Natural killer cell (primary cell): ENCODE measurements at regions not wholly inside any gene's neighbourhood (a gene's known extent, or its start where the extent isn't known, plus 50 kb on each side); places are given as distances from the start of the nearest gene placed in this dataset.
"Not testable (repeated sequence)": the region's sequence is repeated elsewhere in the genome, so short reads cannot be mapped to it uniquely, and the experiment has no call there.

ENCODE experiments used
- ATAC-seq, 3 donors: fragments of 150-1000 bp in 2 of 3; fragments of 200-7000 bp in 1 of 3; cut with Tn5 transposase; 1 replicate in 1 of 3; 2 replicates in 2 of 3; pipeline ENCODE4 v1.10.0; 2021; ENCODE audit warnings: mild to moderate bottlenecking in 2 of 3, moderate library complexity in 2 of 3
- DNase-seq, 2 donors: peaks; one replicate each; pipeline versions ENCODE4 v3.0.0 to v3.0.0-alpha.2; 2013 to 2021; ENCODE audit warnings: mixed read lengths in 1 of 2
- H3K27ac ChIP-seq: one replicate; pipeline ENCODE4 v1.5.1; 2013; ENCODE audit warnings: mild to moderate bottlenecking, low read length
- H3K27me3 ChIP-seq: one replicate; pipeline ENCODE4 v1.6.1; 2013; ENCODE audit warnings: low read length; ENCODE audit not compliant: control insufficient read depth, insufficient read depth
- H3K36me3 ChIP-seq: one replicate; pipeline ENCODE4 v1.6.1; 2013; ENCODE audit warnings: low read length; ENCODE audit not compliant: control insufficient read depth, insufficient read depth
- H3K4me1 ChIP-seq: one replicate; pipeline ENCODE4 v1.6.1; 2013; ENCODE audit warnings: low read length; ENCODE audit not compliant: control insufficient read depth, insufficient read depth
- H3K4me3 ChIP-seq: one replicate; pipeline ENCODE4 v1.5.1; 2013; ENCODE audit warnings: low read length
- H3K9me3 ChIP-seq: one replicate; pipeline ENCODE4 v1.6.1; 2013; ENCODE audit warnings: low read length; ENCODE audit not compliant: control insufficient read depth, insufficient read depth
- H3K27ac Mint-ChIP-seq, 2 donors: one replicate each; pipeline ENCODE4 v1.8.0; 2022; ENCODE audit warnings: mild to moderate bottlenecking in 2 of 2, mixed read lengths in 2 of 2, moderate library complexity in 1 of 2
- H3K27me3 Mint-ChIP-seq, 2 donors: one replicate each; pipeline ENCODE4 v1.8.0; 2022; ENCODE audit warnings: low read depth in 2 of 2, mixed read lengths in 2 of 2
- H3K36me3 Mint-ChIP-seq: one replicate; pipeline ENCODE4 v1.8.0; 2022; ENCODE audit warnings: mixed read lengths
- H3K4me1 Mint-ChIP-seq, 2 donors: one replicate each; pipeline ENCODE4 v1.8.0; 2022; ENCODE audit warnings: mixed read lengths in 2 of 2
- H3K4me3 Mint-ChIP-seq: one replicate; pipeline ENCODE4 v1.8.0; 2022; ENCODE audit warnings: mild to moderate bottlenecking, moderate library complexity, mixed read lengths
- H3K9me3 Mint-ChIP-seq, 2 donors: one replicate each; pipeline ENCODE4 v1.8.0; 2022; ENCODE audit warnings: mixed read lengths in 2 of 2
- WGBS: methylation state at CpG from one replicate; pipeline ENCODE4 v1.1.7; 2013; ENCODE audit warnings: missing lambda C conversion rate; ENCODE audit not compliant: insufficient coverage; 5-methylcytosine and 5-hydroxymethylcytosine counted together
- intact Hi-C: fragments of 100-400 bp; cut with micrococcal nuclease; formaldehyde crosslinking; loops from one replicate; pipeline ENCODE4 v1.14.2; 2022
- TF ChIP-seq, protein P1 (sequence below): fragments of 200-600 bp; IDR thresholded peaks from one replicate; pipeline ENCODE4 v1.8.0; 2022; ENCODE audit warnings: antibody characterized with exemption

DNA sequence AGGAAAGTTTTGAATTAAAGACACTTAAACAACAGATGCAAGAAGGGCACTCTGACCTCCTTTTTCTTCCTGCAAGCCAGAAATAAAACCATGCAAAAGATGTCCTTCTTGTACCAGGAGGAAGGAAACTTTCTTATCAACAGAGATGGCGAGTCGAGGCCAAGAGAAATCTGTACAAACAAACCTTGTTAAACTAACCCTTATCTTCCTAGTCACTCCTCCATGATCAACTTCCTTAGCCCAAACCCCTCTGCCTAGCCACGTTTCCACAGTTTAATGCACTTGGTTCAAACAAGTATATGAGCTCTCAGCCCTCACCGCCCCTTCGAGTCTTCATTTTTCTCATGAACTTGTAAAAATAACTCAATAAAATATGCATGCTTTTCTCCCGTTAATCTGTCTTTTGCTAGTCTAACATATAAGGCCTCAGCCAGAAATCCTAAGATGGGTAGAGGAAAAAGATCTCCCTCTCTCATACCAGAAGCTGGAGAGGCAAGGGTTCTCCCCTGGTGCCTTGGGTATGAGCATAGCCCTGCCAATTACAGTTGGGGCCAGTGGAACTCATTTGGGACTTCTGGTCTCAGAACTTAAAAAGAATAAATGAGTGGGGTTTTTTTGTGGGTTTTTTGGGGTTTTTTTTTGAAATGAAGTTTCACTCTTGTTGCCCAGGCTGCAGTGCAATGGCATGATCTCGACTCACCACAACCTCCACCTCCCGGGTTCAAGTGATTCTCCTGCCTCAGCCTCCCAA, 141.7 kb upstream of the SOD1 start:
- WGBS, result 67% methylated on average over 6 of the region's 8 CpGs
- no peaks in the 10 kb centered on the region for H3K4me1 Mint-ChIP-seq
- H3K36me3 ChIP-seq, result no peaks in the 10 kb centered on the region
- no peaks in the 10 kb centered on the region for H3K36me3 Mint-ChIP-seq
- no peak overlapping the region for H3K27ac ChIP-seq
- no peaks in the 10 kb centered on the region for H3K9me3 Mint-ChIP-seq
- H3K27ac Mint-ChIP-seq, result no peak overlapping the region
- H3K4me3 ChIP-seq, result no peak overlapping the region
- H3K27me3 ChIP-seq, result no peaks in the 10 kb centered on the region
- no peaks in the 10 kb centered on the region for H3K27me3 Mint-ChIP-seq
- TF ChIP-seq, protein P1, sequence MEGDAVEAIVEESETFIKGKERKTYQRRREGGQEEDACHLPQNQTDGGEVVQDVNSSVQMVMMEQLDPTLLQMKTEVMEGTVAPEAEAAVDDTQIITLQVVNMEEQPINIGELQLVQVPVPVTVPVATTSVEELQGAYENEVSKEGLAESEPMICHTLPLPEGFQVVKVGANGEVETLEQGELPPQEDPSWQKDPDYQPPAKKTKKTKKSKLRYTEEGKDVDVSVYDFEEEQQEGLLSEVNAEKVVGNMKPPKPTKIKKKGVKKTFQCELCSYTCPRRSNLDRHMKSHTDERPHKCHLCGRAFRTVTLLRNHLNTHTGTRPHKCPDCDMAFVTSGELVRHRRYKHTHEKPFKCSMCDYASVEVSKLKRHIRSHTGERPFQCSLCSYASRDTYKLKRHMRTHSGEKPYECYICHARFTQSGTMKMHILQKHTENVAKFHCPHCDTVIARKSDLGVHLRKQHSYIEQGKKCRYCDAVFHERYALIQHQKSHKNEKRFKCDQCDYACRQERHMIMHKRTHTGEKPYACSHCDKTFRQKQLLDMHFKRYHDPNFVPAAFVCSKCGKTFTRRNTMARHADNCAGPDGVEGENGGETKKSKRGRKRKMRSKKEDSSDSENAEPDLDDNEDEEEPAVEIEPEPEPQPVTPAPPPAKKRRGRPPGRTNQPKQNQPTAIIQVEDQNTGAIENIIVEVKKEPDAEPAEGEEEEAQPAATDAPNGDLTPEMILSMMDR, result no peak
- intact Hi-C loops, result no loop called here
- no peaks in the 10 kb centered on the region for H3K4me1 ChIP-seq
- H3K4me3 Mint-ChIP-seq, result no peak overlapping the region
- no peak for DNase-seq
- no peaks in the 10 kb centered on the region for H3K9me3 ChIP-seq
- ATAC-seq, result no peak

DNA sequence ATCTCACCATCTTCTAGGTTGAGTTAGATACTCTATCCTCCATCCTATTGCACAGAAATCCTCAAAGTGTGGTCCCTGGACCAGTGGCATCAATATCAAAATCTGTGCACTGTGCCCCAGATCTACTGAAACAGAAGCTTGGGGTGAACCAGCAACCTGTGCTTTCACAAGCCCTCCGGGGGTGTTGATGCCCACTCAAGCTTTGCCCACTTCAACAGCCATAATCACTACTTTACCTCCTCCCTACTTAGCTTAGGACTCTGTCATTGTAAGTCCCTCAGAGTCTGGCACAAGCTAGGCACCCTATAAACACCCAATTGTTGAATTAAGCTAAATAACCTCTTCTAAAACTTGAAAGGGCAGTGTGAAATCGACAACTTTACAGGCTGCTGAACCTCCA, 144.2 kb upstream of the SOD1 start:
- Mint-ChIP-seq H3K4me3 (no peak overlapping the region), H3K27me3 (no peaks in the 10 kb centered on the region), H3K36me3 (no peaks in the 10 kb centered on the region), H3K4me1 (peaks cover 0 to 1% of the 10 kb centered on the region in 2 donors), H3K27ac (no peak overlapping the region), H3K9me3 (no peaks in the 10 kb centered on the region)
- Histone ChIP-seq H3K9me3 (no peaks in the 10 kb centered on the region), H3K4me1 (no peaks in the 10 kb centered on the region), H3K4me3 (no peak overlapping the region), H3K27ac (no peak overlapping the region), H3K36me3 (no peaks in the 10 kb centered on the region), H3K27me3 (no peaks in the 10 kb centered on the region)
- TF ChIP-seq, protein P1, result no peak
- no peak for ATAC-seq
- intact Hi-C loops, result no loop called here
- WGBS, result 86% methylated on average over 2 of the region's 2 CpGs
- no peak for DNase-seq

DNA sequence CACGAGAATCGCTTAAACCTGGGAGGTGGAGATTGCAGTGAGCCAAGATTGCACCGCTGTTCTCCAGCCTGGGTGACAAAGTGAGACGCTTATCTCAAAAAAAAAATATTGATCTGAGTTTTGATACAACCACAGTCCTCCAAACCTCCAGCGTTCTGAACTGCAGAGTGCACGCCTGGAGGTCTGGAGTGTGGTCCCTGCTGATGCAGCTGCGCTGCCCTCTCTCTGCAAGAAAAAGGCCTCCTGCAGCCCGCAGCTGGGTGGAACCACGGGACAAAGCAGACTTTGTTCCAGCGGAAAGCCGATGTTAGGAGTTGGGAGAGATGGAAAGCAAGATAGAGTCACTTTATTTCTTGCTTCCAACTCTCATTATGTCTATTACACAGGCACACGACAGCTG, 144.9 kb upstream of the SOD1 start:
- Mint-ChIP-seq H3K36me3 (no peaks in the 10 kb centered on the region), H3K27ac (no peak overlapping the region), H3K9me3 (no peaks in the 10 kb centered on the region), H3K27me3 (no peaks in the 10 kb centered on the region), H3K4me1 (peaks cover 3 to 8% of the 10 kb centered on the region in 2 donors), H3K4me3 (no peak overlapping the region)
- Histone ChIP-seq H3K36me3 (no peaks in the 10 kb centered on the region), H3K9me3 (no peaks in the 10 kb centered on the region), H3K27ac (no peak overlapping the region), H3K27me3 (no peaks in the 10 kb centered on the region), H3K4me3 (no peak overlapping the region), H3K4me1 (peaks cover 6% of the 10 kb centered on the region)
- no peak for ATAC-seq
- TF ChIP-seq, protein P1, result no peak
- no peak for DNase-seq
- intact Hi-C loops, result no loop called here
- WGBS, result 78% methylated on average over 12 of the region's 12 CpGs

DNA sequence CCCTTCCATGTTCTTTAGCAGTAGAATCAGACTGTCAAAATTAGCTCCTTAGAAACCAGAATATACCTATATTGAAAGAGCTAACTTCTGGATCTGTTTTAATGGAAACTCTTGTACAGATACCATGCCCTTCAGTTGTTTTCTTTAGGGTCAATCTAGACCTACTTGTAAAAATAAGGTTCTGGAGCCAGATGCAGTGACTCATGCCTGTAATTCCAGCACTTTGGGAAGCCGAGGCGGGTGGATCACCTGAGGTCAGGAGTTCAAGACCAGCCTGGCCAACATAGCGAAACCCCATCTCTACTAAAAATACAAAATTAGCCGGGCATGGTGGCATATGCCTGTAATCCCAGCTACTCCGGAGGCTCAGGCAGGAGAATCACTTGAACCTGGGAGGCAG, 146.0 kb upstream of the SOD1 start:
- intact Hi-C loops, H3K27me3 ChIP-seq, H3K36me3 Mint-ChIP-seq, H3K9me3 Mint-ChIP-seq, H3K27ac ChIP-seq, DNase-seq, H3K36me3 ChIP-seq, ATAC-seq, H3K9me3 ChIP-seq, H3K4me3 ChIP-seq, H3K4me3 Mint-ChIP-seq, H3K27me3 Mint-ChIP-seq, H3K27ac Mint-ChIP-seq: not testable (repeated sequence)
- WGBS, result 93% methylated on average over 5 of the region's 5 CpGs
- peaks cover 13% of the 10 kb centered on the region for H3K4me1 ChIP-seq
- peaks cover 9 to 16% of the 10 kb centered on the region in 2 donors for H3K4me1 Mint-ChIP-seq

DNA sequence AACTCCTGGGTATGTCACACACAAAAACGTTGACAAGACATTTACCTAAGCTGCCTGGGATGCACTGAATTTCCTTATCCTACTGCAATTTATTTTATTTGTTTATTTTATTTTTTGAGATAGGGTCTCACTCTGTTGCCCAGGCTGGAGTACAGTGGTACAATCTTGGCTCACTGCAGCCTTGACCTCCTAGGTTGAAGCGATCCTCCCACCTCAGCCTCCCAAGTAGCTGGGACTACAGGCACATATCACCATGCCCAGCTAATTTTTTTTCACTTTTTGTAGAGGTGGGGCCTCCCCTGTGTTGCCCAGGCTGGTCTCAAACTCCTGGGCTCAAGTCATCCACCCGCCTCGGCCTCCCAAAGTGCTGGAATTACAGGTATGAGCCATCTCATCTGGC, 147.5 kb upstream of the SOD1 start:
- H3K27me3 Mint-ChIP-seq, H3K4me3 Mint-ChIP-seq, H3K9me3 ChIP-seq, H3K9me3 Mint-ChIP-seq, H3K27ac ChIP-seq, H3K27ac Mint-ChIP-seq, H3K36me3 Mint-ChIP-seq, ATAC-seq, DNase-seq, H3K27me3 ChIP-seq, H3K4me3 ChIP-seq, H3K36me3 ChIP-seq, intact Hi-C loops: not testable (repeated sequence)
- H3K4me1 Mint-ChIP-seq, result peaks cover 9 to 16% of the 10 kb centered on the region in 2 donors
- H3K4me1 ChIP-seq, result peaks cover 13% of the 10 kb centered on the region
- WGBS, result 91% methylated on average over 3 of the region's 4 CpGs
